ENCODE measurements at regions not wholly inside any gene's neighbourhood (a gene's known extent, or its start where the extent isn't known, plus 50 kb on each side); places are given as distances from the start of the nearest gene placed in this dataset.

GRCh38 chr10:35940141-35941041 is 298.3 kb upstream of the FZD8 start:
- Histone ChIP-seq H3K27ac (ENCODE audit: insufficient read depth, low read depth, low read length) (no peak overlapping the region), H3K4me3 (replicated peaks in 1 of 3; ENCODE audit: insufficient read depth in 1 of 3, low read depth in 1 of 3, low read length in 3 of 3) (no peak overlapping the region), H4K20me1 (replicated peaks; ENCODE audit: control insufficient read depth, extremely low read depth, insufficient read depth, low read length) (no peaks in the 10 kb centered on the region), H3K4me2 (ENCODE audit: insufficient read depth, low read length) (no peak overlapping the region), H3K9me1 (replicated peaks; ENCODE audit: control insufficient read depth, extremely low read depth, insufficient read depth, low read length) (no peaks in the 10 kb centered on the region), H3K9ac (replicated peaks; ENCODE audit: extremely low read depth, insufficient read depth, low read length) (no peak overlapping the region), H3K27me3 (ENCODE audit: control insufficient read depth in 2 of 2, insufficient read depth in 2 of 2, low read length in 2 of 2) (no peaks in the 10 kb centered on the region), H3K79me2 (ENCODE audit: control insufficient read depth, insufficient read depth, low read length) (no peaks in the 10 kb centered on the region), H3K36me3 (ENCODE audit: control insufficient read depth in 2 of 2, extremely low read depth in 1 of 2, insufficient read depth in 2 of 2, low read length in 2 of 2) (no peaks in the 10 kb centered on the region), H3K9me3 (replicated peaks; ENCODE audit: control insufficient read depth, insufficient read depth, low read length) (no peaks in the 10 kb centered on the region), H2AFZ (ENCODE audit: low read depth, low read length) (no peak overlapping the region), H3K4me1 (ENCODE audit: control insufficient read depth, extremely low read depth, insufficient read depth, low read length) (no peaks in the 10 kb centered on the region)
- ChIA-PET CTCF (interaction anchor here (1.5 kb wide), 1 partner anchor 18 kb away, joined by 6 read pairs; no protein-coding TSS in a partner anchor), POLR2A (no interaction called here)
- intact Hi-C loops (cut with micrococcal nuclease): no loop called here
- FAIRE-seq (no peak), DNase-seq (ENCODE audit: low read depth, low spot score) (no peak)
- no peak for TF ChIP-seq MYC (IDR thresholded peaks at IDR 0.05; ENCODE audit: low read depth, low read length)
- no peak for TF ChIP-seq MAX (IDR thresholded peaks at IDR 0.05; ENCODE audit: insufficient read depth, insufficient read length)
- no peak for TF ChIP-seq FOS (IDR thresholded peaks at IDR 0.05; ENCODE audit: borderline replicate concordance, insufficient read depth, low read length)
- no peak for TF ChIP-seq POLR2AphosphoS5 (IDR thresholded peaks at IDR 0.05; ENCODE audit: insufficient read depth, low read depth, low read length)
- no peak for TF ChIP-seq EZH2 (IDR thresholded peaks at IDR 0.05; ENCODE audit: borderline replicate concordance, low read depth, low read length, severe bottlenecking)
- no peak for TF ChIP-seq CTCF (IDR thresholded peaks at IDR 0.05; ENCODE audit: extremely low read depth in 1 of 2, insufficient read depth in 1 of 2, low read depth in 1 of 2, low read length in 2 of 2)
- TF ChIP-seq JUN (IDR thresholded peaks at IDR 0.05; ENCODE audit: borderline replicate concordance, insufficient read depth, insufficient read length, low read depth): no peak
- TF ChIP-seq GATA2 (IDR thresholded peaks at IDR 0.05; ENCODE audit: insufficient read depth, insufficient read length, low read depth, low read length): no peak
- no peak for TF ChIP-seq POLR2A (IDR thresholded peaks at IDR 0.05; ENCODE audit: low read depth, low read length)
- dilution Hi-C loops (cut with MboI; ENCODE audit: extremely low pct_ligation_motif_present, low sequenced_read_pairs): no loop called here
- no TSS peak for BruUV-seq (replicated peaks)

Data from endothelial cell of umbilical vein (primary cell).